Testis (tissue), 2 donors: ENCODE measurements at regions not wholly inside any gene's neighbourhood (a gene's known extent, or its start where the extent isn't known, plus 50 kb on each side); places are given as distances from the start of the nearest gene placed in this dataset.

Source experiments
- POLR2A ChIP-seq: fragments of 450-650 bp; IDR thresholded peaks from one replicate; pipeline ENCODE4 v1.6.1; 2017; ENCODE audit warnings: antibody characterized with exemption, mild to moderate bottlenecking, moderate library complexity
- TF ChIP-seq, protein P1 (sequence below), 3 experiments: fragments of 450-650 bp in 2 of 3; fragments of 200-600 bp in 1 of 3; sonication (generic) in 1 of 3; IDR thresholded peaks; one replicate each; pipeline ENCODE4 v1.5.1; 2016 to 2019; ENCODE audit warnings: antibody characterized with exemption in 3 of 3, mild to moderate bottlenecking in 2 of 3, moderate library complexity in 1 of 3

DNA sequence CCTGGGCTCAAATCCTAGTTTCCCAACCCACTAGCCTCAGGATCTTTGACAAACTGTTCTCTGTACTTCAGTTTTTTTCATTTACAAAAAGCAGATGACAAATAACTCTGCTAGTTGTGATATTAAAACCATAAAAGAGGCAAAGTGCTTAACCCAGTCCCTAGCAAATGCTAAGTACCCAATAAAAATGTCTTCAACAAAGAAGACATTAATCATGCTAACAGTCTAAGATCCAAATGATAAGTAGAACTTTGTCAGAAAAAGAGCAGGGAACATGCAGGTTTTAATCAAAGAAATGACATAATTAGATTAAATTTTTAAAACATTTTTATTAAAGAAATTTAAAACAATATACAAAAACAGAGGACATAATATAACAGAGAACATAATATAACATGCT, 203.0 kb upstream of the ADRA1B start:
- no peak for TF ChIP-seq POLR2A
- TF ChIP-seq, protein P1, sequence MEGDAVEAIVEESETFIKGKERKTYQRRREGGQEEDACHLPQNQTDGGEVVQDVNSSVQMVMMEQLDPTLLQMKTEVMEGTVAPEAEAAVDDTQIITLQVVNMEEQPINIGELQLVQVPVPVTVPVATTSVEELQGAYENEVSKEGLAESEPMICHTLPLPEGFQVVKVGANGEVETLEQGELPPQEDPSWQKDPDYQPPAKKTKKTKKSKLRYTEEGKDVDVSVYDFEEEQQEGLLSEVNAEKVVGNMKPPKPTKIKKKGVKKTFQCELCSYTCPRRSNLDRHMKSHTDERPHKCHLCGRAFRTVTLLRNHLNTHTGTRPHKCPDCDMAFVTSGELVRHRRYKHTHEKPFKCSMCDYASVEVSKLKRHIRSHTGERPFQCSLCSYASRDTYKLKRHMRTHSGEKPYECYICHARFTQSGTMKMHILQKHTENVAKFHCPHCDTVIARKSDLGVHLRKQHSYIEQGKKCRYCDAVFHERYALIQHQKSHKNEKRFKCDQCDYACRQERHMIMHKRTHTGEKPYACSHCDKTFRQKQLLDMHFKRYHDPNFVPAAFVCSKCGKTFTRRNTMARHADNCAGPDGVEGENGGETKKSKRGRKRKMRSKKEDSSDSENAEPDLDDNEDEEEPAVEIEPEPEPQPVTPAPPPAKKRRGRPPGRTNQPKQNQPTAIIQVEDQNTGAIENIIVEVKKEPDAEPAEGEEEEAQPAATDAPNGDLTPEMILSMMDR (IDR thresholded peaks at IDR 0.05): no peak
